ENCODE measurements at regions not wholly inside any gene's neighbourhood (a gene's known extent, or its start where the extent isn't known, plus 50 kb on each side); places are given as distances from the start of the nearest gene placed in this dataset.

GRCh38 chr12:97899956-97900355 lies 437.4 kb downstream of the RMST start:
- H3K4me2 ChIP-seq = no peak overlapping the region
- TF ChIP-seq EZH2 (IDR thresholded peaks at IDR 0.05) (no peak), CTCF (IDR thresholded peaks at IDR 0.05) (no peak), EZH2phosphoT487 (IDR thresholded peaks at IDR 0.05) (no peak)
- no peak overlapping the region for H3K27ac ChIP-seq
- no peaks in the 10 kb centered on the region for H3K4me1 ChIP-seq
- no peaks in the 10 kb centered on the region for H3K9me3 ChIP-seq (ENCODE audit: low read depth)
- no peak overlapping the region for H3K9ac ChIP-seq
- H3K36me3 ChIP-seq = no peaks in the 10 kb centered on the region
- no peaks in the 10 kb centered on the region for H3F3A ChIP-seq (ENCODE audit: low read depth)
- H4K20me1 ChIP-seq (ENCODE audit: low read depth) = no peaks in the 10 kb centered on the region
- no peak overlapping the region for H3K4me3 Mint-ChIP-seq
- peaks cover 4% of the 10 kb centered on the region for H3K9me3 Mint-ChIP-seq
- no peak overlapping the region for H2AFZ ChIP-seq (replicated peaks)
- H3K79me2 ChIP-seq (ENCODE audit: low read depth) = no peaks in the 10 kb centered on the region
- H3K36me3 Mint-ChIP-seq = no peaks in the 10 kb centered on the region
- DNase-seq (ENCODE audit: low spot score) = no peak
- H3K4me3 ChIP-seq = no peak overlapping the region
- H3K27ac Mint-ChIP-seq = no peak overlapping the region
- no peaks in the 10 kb centered on the region for H3K27me3 ChIP-seq
- no peaks in the 10 kb centered on the region for H3K4me1 Mint-ChIP-seq
- no peaks in the 10 kb centered on the region for H3K27me3 Mint-ChIP-seq (ENCODE audit: insufficient read depth, low read depth)

GRCh38 chr12:97903356-97903755 lies 440.8 kb downstream of the RMST start:
- H3K4me3 ChIP-seq = no peak overlapping the region
- H3K27me3 Mint-ChIP-seq (ENCODE audit: insufficient read depth, low read depth) = no peaks in the 10 kb centered on the region
- H3F3A ChIP-seq (ENCODE audit: low read depth) = no peaks in the 10 kb centered on the region

GRCh38 chr12:97907504-97907903 lies 444.9 kb downstream of the RMST start:
- Mint-ChIP-seq H3K27me3 (ENCODE audit: insufficient read depth, low read depth) (peaks cover 2% of the 10 kb centered on the region), H3K9me3 (no peaks in the 10 kb centered on the region), H3K27ac (no peak overlapping the region), H3K36me3 (no peaks in the 10 kb centered on the region), H3K4me3 (no peak overlapping the region), H3K4me1 (no peaks in the 10 kb centered on the region)
- no peak overlapping the region for H2AFZ ChIP-seq (replicated peaks)
- H3K27ac ChIP-seq = no peak overlapping the region
- no peaks in the 10 kb centered on the region for H4K20me1 ChIP-seq (ENCODE audit: low read depth)
- H3K79me2 ChIP-seq (ENCODE audit: low read depth) = no peaks in the 10 kb centered on the region
- no peaks in the 10 kb centered on the region for H3K9me3 ChIP-seq (ENCODE audit: low read depth)
- H3K9ac ChIP-seq = no peak overlapping the region
- H3K27me3 ChIP-seq = no peaks in the 10 kb centered on the region
- H3K4me2 ChIP-seq = no peak overlapping the region
- no peak for DNase-seq (ENCODE audit: low spot score)
- TF ChIP-seq CTCF (IDR thresholded peaks at IDR 0.05) = no peak
- TF ChIP-seq EZH2phosphoT487 (IDR thresholded peaks at IDR 0.05) = no peak
- no peak for TF ChIP-seq EZH2 (IDR thresholded peaks at IDR 0.05)
- H3K4me3 ChIP-seq = no peak overlapping the region
- no peaks in the 10 kb centered on the region for H3F3A ChIP-seq (ENCODE audit: low read depth)
- H3K36me3 ChIP-seq = no peaks in the 10 kb centered on the region
- H3K4me1 ChIP-seq = no peaks in the 10 kb centered on the region

More at GRCh38 chr12:97903356-97903755, 440.8 kb downstream of the RMST start:
- Mint-ChIP-seq H3K9me3 (no peaks in the 10 kb centered on the region), H3K36me3 (no peaks in the 10 kb centered on the region), H3K4me1 (no peaks in the 10 kb centered on the region), H3K4me3 (no peak overlapping the region), H3K27ac (no peak overlapping the region)
- H3K4me2 ChIP-seq = no peak overlapping the region
- H3K27me3 ChIP-seq = no peaks in the 10 kb centered on the region
- no peaks in the 10 kb centered on the region for H3K4me1 ChIP-seq
- no peaks in the 10 kb centered on the region for H3K9me3 ChIP-seq (ENCODE audit: low read depth)
- no peaks in the 10 kb centered on the region for H3K36me3 ChIP-seq
- no peaks in the 10 kb centered on the region for H3K79me2 ChIP-seq (ENCODE audit: low read depth)
- H4K20me1 ChIP-seq (ENCODE audit: low read depth) = no peaks in the 10 kb centered on the region
- H3K27ac ChIP-seq = no peak overlapping the region
- TF ChIP-seq CTCF (IDR thresholded peaks at IDR 0.05) (no peak), EZH2phosphoT487 (IDR thresholded peaks at IDR 0.05) (no peak), EZH2 (IDR thresholded peaks at IDR 0.05) (no peak)
- no peak for DNase-seq (ENCODE audit: low spot score)
- no peak overlapping the region for H2AFZ ChIP-seq (replicated peaks)
- no peak overlapping the region for H3K9ac ChIP-seq
